Fibroblast of lung (primary cell): ENCODE measurements at regions not wholly inside any gene's neighbourhood (a gene's known extent, or its start where the extent isn't known, plus 50 kb on each side); places are given as distances from the start of the nearest gene placed in this dataset.

ENCODE experiments used
- EZH2 ChIP-seq: IDR thresholded peaks from 2 replicates; pipeline ENCODE4 v1.5.1; 2012; ENCODE audit warnings: low read length, control low read depth, mild to moderate bottlenecking; ENCODE audit errors: missing control alignments
- TF ChIP-seq, protein P1 (sequence below), 2 donors: IDR thresholded peaks in 1 of 2; conservative IDR thresholded peaks in 1 of 2; 1 replicate in 1 of 2; 2 replicates in 1 of 2; pipeline ENCODE4 v1.5.1; 2011 to 2012; ENCODE audit warnings: low read length in 2 of 2, control low read depth in 1 of 2, inconsistent platforms in 1 of 2, low read depth in 1 of 2, mild to moderate bottlenecking in 1 of 2

DNA sequence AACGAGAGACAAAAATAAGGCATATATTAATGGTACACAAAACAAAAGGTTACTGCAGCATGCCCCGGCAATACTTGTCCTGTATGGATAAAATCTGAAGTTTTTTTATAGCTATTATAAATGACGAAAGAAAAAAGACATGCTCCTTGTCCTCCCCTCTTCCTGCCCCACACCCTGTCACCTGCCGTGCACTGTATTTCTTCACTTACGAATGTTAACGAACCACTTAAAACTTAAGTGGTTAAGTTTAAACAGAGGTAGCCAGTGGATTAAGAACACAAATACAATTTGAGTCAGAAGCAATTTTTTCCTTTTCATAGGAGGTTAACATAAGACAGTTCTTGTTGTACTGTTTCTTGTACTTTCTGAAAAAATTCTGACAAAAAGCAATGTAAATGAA lies 799.1 kb upstream of the NECTIN3 start:
- TF ChIP-seq, protein P1, sequence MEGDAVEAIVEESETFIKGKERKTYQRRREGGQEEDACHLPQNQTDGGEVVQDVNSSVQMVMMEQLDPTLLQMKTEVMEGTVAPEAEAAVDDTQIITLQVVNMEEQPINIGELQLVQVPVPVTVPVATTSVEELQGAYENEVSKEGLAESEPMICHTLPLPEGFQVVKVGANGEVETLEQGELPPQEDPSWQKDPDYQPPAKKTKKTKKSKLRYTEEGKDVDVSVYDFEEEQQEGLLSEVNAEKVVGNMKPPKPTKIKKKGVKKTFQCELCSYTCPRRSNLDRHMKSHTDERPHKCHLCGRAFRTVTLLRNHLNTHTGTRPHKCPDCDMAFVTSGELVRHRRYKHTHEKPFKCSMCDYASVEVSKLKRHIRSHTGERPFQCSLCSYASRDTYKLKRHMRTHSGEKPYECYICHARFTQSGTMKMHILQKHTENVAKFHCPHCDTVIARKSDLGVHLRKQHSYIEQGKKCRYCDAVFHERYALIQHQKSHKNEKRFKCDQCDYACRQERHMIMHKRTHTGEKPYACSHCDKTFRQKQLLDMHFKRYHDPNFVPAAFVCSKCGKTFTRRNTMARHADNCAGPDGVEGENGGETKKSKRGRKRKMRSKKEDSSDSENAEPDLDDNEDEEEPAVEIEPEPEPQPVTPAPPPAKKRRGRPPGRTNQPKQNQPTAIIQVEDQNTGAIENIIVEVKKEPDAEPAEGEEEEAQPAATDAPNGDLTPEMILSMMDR (conservative IDR thresholded peaks at IDR 0.05 in 1 of 2, IDR thresholded peaks at IDR 0.05 in 1 of 2; ENCODE audit: low read depth in 1 of 2, low read length in 2 of 2), result no peak
- no peak for TF ChIP-seq EZH2
